ENCODE measurements at regions not wholly inside any gene's neighbourhood (a gene's known extent, or its start where the extent isn't known, plus 50 kb on each side); places are given as distances from the start of the nearest gene placed in this dataset.

DNA sequence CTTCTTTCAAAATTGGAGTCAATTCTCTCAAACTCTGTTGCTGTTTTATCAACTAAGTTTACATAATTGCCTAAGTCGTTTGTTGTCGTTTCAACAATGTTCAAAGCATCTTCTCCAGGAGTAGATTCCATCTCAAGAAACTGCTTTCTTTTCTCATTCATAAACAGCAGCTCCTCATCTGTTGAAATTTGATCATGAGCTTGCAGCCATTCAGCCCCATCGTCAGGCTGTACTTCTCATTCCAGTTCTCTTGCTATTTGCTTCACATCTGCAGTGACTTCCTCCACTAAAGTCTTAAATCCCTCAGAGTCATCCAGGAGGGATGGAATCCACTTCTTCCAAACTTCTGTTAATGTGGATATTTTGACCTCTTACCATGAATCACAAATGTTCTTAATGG lies 230.6 kb downstream of the IRF8 start:
- H3K4me1 ChIP-seq (ENCODE audit: insufficient read depth, low read length): no peaks in the 10 kb centered on the region
- TF ChIP-seq, protein P1, sequence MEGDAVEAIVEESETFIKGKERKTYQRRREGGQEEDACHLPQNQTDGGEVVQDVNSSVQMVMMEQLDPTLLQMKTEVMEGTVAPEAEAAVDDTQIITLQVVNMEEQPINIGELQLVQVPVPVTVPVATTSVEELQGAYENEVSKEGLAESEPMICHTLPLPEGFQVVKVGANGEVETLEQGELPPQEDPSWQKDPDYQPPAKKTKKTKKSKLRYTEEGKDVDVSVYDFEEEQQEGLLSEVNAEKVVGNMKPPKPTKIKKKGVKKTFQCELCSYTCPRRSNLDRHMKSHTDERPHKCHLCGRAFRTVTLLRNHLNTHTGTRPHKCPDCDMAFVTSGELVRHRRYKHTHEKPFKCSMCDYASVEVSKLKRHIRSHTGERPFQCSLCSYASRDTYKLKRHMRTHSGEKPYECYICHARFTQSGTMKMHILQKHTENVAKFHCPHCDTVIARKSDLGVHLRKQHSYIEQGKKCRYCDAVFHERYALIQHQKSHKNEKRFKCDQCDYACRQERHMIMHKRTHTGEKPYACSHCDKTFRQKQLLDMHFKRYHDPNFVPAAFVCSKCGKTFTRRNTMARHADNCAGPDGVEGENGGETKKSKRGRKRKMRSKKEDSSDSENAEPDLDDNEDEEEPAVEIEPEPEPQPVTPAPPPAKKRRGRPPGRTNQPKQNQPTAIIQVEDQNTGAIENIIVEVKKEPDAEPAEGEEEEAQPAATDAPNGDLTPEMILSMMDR (IDR thresholded peaks at IDR 0.05; ENCODE audit: extremely low read depth, low read depth, low read length): no peak
- no peak overlapping the region for H3K4me2 ChIP-seq (ENCODE audit: insufficient read depth, low read length)
- H3K36me3 ChIP-seq (ENCODE audit: insufficient read depth, low read length): no peaks in the 10 kb centered on the region
- H3K79me2 ChIP-seq (ENCODE audit: insufficient read depth, low read length): no peaks in the 10 kb centered on the region
- no peak overlapping the region for H3K27ac ChIP-seq (ENCODE audit: low read depth, low read length)
- no peaks in the 10 kb centered on the region for H4K20me1 ChIP-seq (ENCODE audit: insufficient read depth, low read length)
- no peak overlapping the region for H2AFZ ChIP-seq (ENCODE audit: low read length)
- no peak for DNase-seq (ENCODE audit: insufficient read length, low spot score, missing footprints)
- peaks cover 5% of the 10 kb centered on the region for H3K27me3 ChIP-seq (ENCODE audit: insufficient read depth, low read length)
- H3K9me3 ChIP-seq (ENCODE audit: low read depth, low read length): no peaks in the 10 kb centered on the region
- no peak overlapping the region for H3K4me3 ChIP-seq (ENCODE audit: insufficient read depth, low read length)

GRCh38 chr16:86133377-86133776 lies 234.4 kb downstream of the IRF8 start:
- H3K4me3 ChIP-seq (ENCODE audit: insufficient read depth, low read length): no peak overlapping the region
- peaks cover 5% of the 10 kb centered on the region for H3K27me3 ChIP-seq (ENCODE audit: insufficient read depth, low read length)
- no peak overlapping the region for H2AFZ ChIP-seq (ENCODE audit: low read length)
- no peaks in the 10 kb centered on the region for H3K9me3 ChIP-seq (ENCODE audit: low read depth, low read length)
- no peak overlapping the region for H3K4me2 ChIP-seq (ENCODE audit: insufficient read depth, low read length)
- no peaks in the 10 kb centered on the region for H3K36me3 ChIP-seq (ENCODE audit: insufficient read depth, low read length)
- H3K79me2 ChIP-seq (ENCODE audit: insufficient read depth, low read length): no peaks in the 10 kb centered on the region
- no peak for DNase-seq (ENCODE audit: insufficient read length, low spot score, missing footprints)
- H3K27ac ChIP-seq (ENCODE audit: low read depth, low read length): no peak overlapping the region
- H3K4me1 ChIP-seq (ENCODE audit: insufficient read depth, low read length): no peaks in the 10 kb centered on the region
- TF ChIP-seq, protein P1 (IDR thresholded peaks at IDR 0.05; ENCODE audit: extremely low read depth, low read depth, low read length): no peak
- H4K20me1 ChIP-seq (ENCODE audit: insufficient read depth, low read length): no peaks in the 10 kb centered on the region

- Histone ChIP-seq H2AFZ (ENCODE audit: low read length) (no peak overlapping the region), H3K9me3 (ENCODE audit: low read depth, low read length) (no peaks in the 10 kb centered on the region), H3K36me3 (ENCODE audit: insufficient read depth, low read length) (no peaks in the 10 kb centered on the region), H4K20me1 (ENCODE audit: insufficient read depth, low read length) (no peaks in the 10 kb centered on the region), H3K4me1 (ENCODE audit: insufficient read depth, low read length) (no peaks in the 10 kb centered on the region), H3K27ac (ENCODE audit: low read depth, low read length) (no peak overlapping the region), H3K79me2 (ENCODE audit: insufficient read depth, low read length) (no peaks in the 10 kb centered on the region), H3K27me3 (ENCODE audit: insufficient read depth, low read length) (peaks cover 5% of the 10 kb centered on the region), H3K4me3 (ENCODE audit: insufficient read depth, low read length) (no peak overlapping the region), H3K4me2 (ENCODE audit: insufficient read depth, low read length) (no peak overlapping the region)
- TF ChIP-seq, protein P1 (IDR thresholded peaks at IDR 0.05; ENCODE audit: extremely low read depth, low read depth, low read length): no peak
- DNase-seq (ENCODE audit: insufficient read length, low spot score, missing footprints): no peak
Measured at GRCh38 chr16:86133847-86134375, 234.9 kb downstream of the IRF8 start.

DNA sequence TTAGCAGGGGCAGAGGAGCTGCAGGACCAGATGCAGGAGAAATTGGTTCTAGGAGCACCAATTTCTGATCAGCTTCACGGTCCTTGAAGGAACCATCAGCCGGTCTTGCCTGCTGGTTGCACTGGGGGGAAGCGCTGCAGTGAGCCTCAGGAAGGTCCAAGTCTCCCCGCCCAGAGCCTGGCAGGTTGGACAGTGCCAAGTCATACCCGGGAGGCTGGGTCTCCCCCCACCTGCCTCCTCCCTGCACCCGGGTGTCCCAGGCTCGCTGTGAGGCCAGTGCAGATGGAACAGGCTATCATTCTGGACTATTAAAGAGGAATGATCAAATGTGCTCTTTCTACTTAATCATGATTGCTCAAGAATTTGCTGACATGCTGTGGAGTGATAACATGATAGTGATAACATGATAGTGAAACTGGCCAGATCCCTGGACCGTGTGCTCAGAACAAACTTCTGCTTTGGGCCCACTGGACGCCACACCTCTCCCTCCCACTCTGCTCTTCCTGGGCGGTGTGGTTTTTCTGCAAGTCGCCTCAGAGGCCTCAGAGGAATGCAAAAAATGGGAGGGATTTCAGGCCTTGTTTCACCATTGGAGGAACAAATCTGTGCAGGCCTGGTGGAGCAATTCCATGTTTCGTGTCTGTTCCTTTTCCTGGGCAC lies 236.0 kb downstream of the IRF8 start:
- no peak overlapping the region for H3K4me2 ChIP-seq (ENCODE audit: insufficient read depth, low read length)
- TF ChIP-seq, protein P1 (IDR thresholded peaks at IDR 0.05; ENCODE audit: extremely low read depth, low read depth, low read length): no peak
- no peak overlapping the region for H2AFZ ChIP-seq (ENCODE audit: low read length)
- H3K36me3 ChIP-seq (ENCODE audit: insufficient read depth, low read length): no peaks in the 10 kb centered on the region
- no peak overlapping the region for H3K4me3 ChIP-seq (ENCODE audit: insufficient read depth, low read length)
- H3K27ac ChIP-seq (ENCODE audit: low read depth, low read length): no peak overlapping the region
- H3K4me1 ChIP-seq (ENCODE audit: insufficient read depth, low read length): no peaks in the 10 kb centered on the region
- H3K27me3 ChIP-seq (ENCODE audit: insufficient read depth, low read length): peaks cover 7% of the 10 kb centered on the region
- H4K20me1 ChIP-seq (ENCODE audit: insufficient read depth, low read length): no peaks in the 10 kb centered on the region
- H3K79me2 ChIP-seq (ENCODE audit: insufficient read depth, low read length): no peaks in the 10 kb centered on the region
- DNase-seq (ENCODE audit: insufficient read length, low spot score, missing footprints): no peak
- H3K9me3 ChIP-seq (ENCODE audit: low read depth, low read length): no peaks in the 10 kb centered on the region
